ENCODE measurements at regions not wholly inside any gene's neighbourhood (a gene's known extent, or its start where the extent isn't known, plus 50 kb on each side); places are given as distances from the start of the nearest gene placed in this dataset.

- Histone ChIP-seq H3K9me3 (no peaks in the 10 kb centered on the region), H3K36me3 (ENCODE audit: control insufficient read depth in 2 of 2, extremely low read depth in 1 of 2, insufficient read depth in 1 of 2, low read length in 1 of 2) (no peaks in the 10 kb centered on the region), H3K27ac (ENCODE audit: low read length) (no peak overlapping the region), H3K27me3 (replicated peaks in 1 of 2; ENCODE audit: control insufficient read depth in 2 of 2, extremely low read depth in 1 of 2, insufficient read depth in 2 of 2, low read length in 1 of 2) (no peaks in the 10 kb centered on the region), H3K4me1 (ENCODE audit: control insufficient read depth in 1 of 2, extremely low read depth in 1 of 2, insufficient read depth in 2 of 2, low read length in 2 of 2) (no peaks in the 10 kb centered on the region), H3K4me3 (ENCODE audit: control insufficient read depth in 1 of 2, extremely low read depth in 1 of 2, low read length in 1 of 2) (no peak overlapping the region)
- ATAC-seq (replicated peaks in 1 of 4): no peak
- no CpG with 5 or more reads among the region's 7 CpGs for WGBS (ENCODE audit: insufficient coverage)
- CTCF ChIA-PET: no interaction called here
- DNase-seq: no peak
- Mint-ChIP-seq H3K4me1 (no peaks in the 10 kb centered on the region), H3K4me3 (no peak overlapping the region), H3K27ac (no peak overlapping the region), H3K36me3 (no peaks in the 10 kb centered on the region), H3K27me3 (peaks cover 15 to 18% of the 10 kb centered on the region in 2 donors), H3K9me3 (no peaks in the 10 kb centered on the region)
- POLR2A ChIA-PET: no interaction called here
Observed at GRCh38 chr13:76519685-76520084, 366.5 kb downstream of the KCTD12 start.

GRCh38 chr13:76516586-76516985, 369.6 kb downstream of the KCTD12 start:
- Histone ChIP-seq H3K27me3 (replicated peaks in 1 of 2; ENCODE audit: control insufficient read depth in 2 of 2, extremely low read depth in 1 of 2, insufficient read depth in 2 of 2, low read length in 1 of 2) (no peaks in the 10 kb centered on the region), H3K36me3 (ENCODE audit: control insufficient read depth in 2 of 2, extremely low read depth in 1 of 2, insufficient read depth in 1 of 2, low read length in 1 of 2) (no peaks in the 10 kb centered on the region), H3K4me3 (ENCODE audit: control insufficient read depth in 1 of 2, extremely low read depth in 1 of 2, low read length in 1 of 2) (no peak overlapping the region), H3K4me1 (ENCODE audit: control insufficient read depth in 1 of 2, extremely low read depth in 1 of 2, insufficient read depth in 2 of 2, low read length in 2 of 2) (no peaks in the 10 kb centered on the region), H3K27ac (ENCODE audit: low read length) (no peak overlapping the region), H3K9me3 (no peaks in the 10 kb centered on the region)
- ATAC-seq (replicated peaks in 1 of 4) (no peak), DNase-seq (no peak)
- H3K9me3 Mint-ChIP-seq: no peaks in the 10 kb centered on the region
- ChIA-PET CTCF (no interaction called here), POLR2A (no interaction called here)
- no peaks in the 10 kb centered on the region for H3K36me3 Mint-ChIP-seq
- H3K27me3 Mint-ChIP-seq: peaks cover 17 to 23% of the 10 kb centered on the region in 2 donors
- H3K27ac Mint-ChIP-seq: no peak overlapping the region
- H3K4me3 Mint-ChIP-seq: no peak overlapping the region
- H3K4me1 Mint-ChIP-seq: no peaks in the 10 kb centered on the region

- Histone ChIP-seq H3K4me3 (ENCODE audit: control insufficient read depth in 1 of 2, extremely low read depth in 1 of 2, low read length in 1 of 2) (no peak overlapping the region), H3K36me3 (ENCODE audit: control insufficient read depth in 2 of 2, extremely low read depth in 1 of 2, insufficient read depth in 1 of 2, low read length in 1 of 2) (no peaks in the 10 kb centered on the region), H3K9me3 (no peaks in the 10 kb centered on the region), H3K4me1 (ENCODE audit: control insufficient read depth in 1 of 2, extremely low read depth in 1 of 2, insufficient read depth in 2 of 2, low read length in 2 of 2) (no peaks in the 10 kb centered on the region), H3K27ac (ENCODE audit: low read length) (no peak overlapping the region), H3K27me3 (replicated peaks in 1 of 2; ENCODE audit: control insufficient read depth in 2 of 2, extremely low read depth in 1 of 2, insufficient read depth in 2 of 2, low read length in 1 of 2) (no peaks in the 10 kb centered on the region)
- WGBS (ENCODE audit: insufficient coverage): 88% methylated on average over 1 of the region's 1 CpG
- Mint-ChIP-seq H3K9me3 (no peaks in the 10 kb centered on the region), H3K4me3 (no peak overlapping the region), H3K27ac (no peak overlapping the region), H3K4me1 (no peaks in the 10 kb centered on the region), H3K27me3 (peaks cover 17 to 23% of the 10 kb centered on the region in 2 donors), H3K36me3 (no peaks in the 10 kb centered on the region)
- DNase-seq (no peak), ATAC-seq (replicated peaks in 1 of 4) (no peak)
- ChIA-PET CTCF (no interaction called here), POLR2A (no interaction called here)
Observed at GRCh38 chr13:76516013-76516412, 370.2 kb downstream of the KCTD12 start.

GRCh38 chr13:76512721-76513145, 373.5 kb downstream of the KCTD12 start:
- H3K4me3 ChIP-seq (ENCODE audit: control insufficient read depth in 1 of 2, extremely low read depth in 1 of 2, low read length in 1 of 2): no peak overlapping the region
- peaks cover 12 to 18% of the 10 kb centered on the region in 2 donors for H3K27me3 Mint-ChIP-seq
- H3K4me1 ChIP-seq (ENCODE audit: control insufficient read depth in 1 of 2, extremely low read depth in 1 of 2, insufficient read depth in 2 of 2, low read length in 2 of 2): no peaks in the 10 kb centered on the region
- no peaks in the 10 kb centered on the region for H3K36me3 Mint-ChIP-seq
- CTCF ChIA-PET: interaction anchor here (0.6 to 0.7 kb wide), 2 partner anchors 408 to 635 kb away, joined by 3 read pairs; no protein-coding TSS in a partner anchor
- no CpG with 5 or more reads among the region's 1 CpG for WGBS (ENCODE audit: insufficient coverage)
- no peaks in the 10 kb centered on the region for H3K27me3 ChIP-seq (replicated peaks in 1 of 2; ENCODE audit: control insufficient read depth in 2 of 2, extremely low read depth in 1 of 2, insufficient read depth in 2 of 2, low read length in 1 of 2)
- no peak overlapping the region for H3K4me3 Mint-ChIP-seq
- H3K27ac ChIP-seq (ENCODE audit: low read length): no peak overlapping the region
- ATAC-seq (replicated peaks in 1 of 4) (no peak), DNase-seq (no peak)
- H3K36me3 ChIP-seq (ENCODE audit: control insufficient read depth in 2 of 2, extremely low read depth in 1 of 2, insufficient read depth in 1 of 2, low read length in 1 of 2): no peaks in the 10 kb centered on the region
- H3K4me1 Mint-ChIP-seq: no peaks in the 10 kb centered on the region
- POLR2A ChIA-PET: no interaction called here
- H3K9me3 ChIP-seq: no peaks in the 10 kb centered on the region
- H3K27ac Mint-ChIP-seq: no peak overlapping the region
- H3K9me3 Mint-ChIP-seq: no peaks in the 10 kb centered on the region

GRCh38 chr13:76505437-76505836, 380.8 kb downstream of the KCTD12 start:
- Mint-ChIP-seq H3K4me1 (no peaks in the 10 kb centered on the region), H3K36me3 (no peaks in the 10 kb centered on the region)
- CTCF ChIA-PET: no interaction called here

GRCh38 chr13:76503766-76504165, 382.4 kb downstream of the KCTD12 start:
- no peak for DNase-seq
- ATAC-seq (replicated peaks in 1 of 4): no peak
- CTCF ChIA-PET: interaction anchor here in 1 of 2 donors (0.6 to 0.7 kb wide), 3 partner anchors 15 to 612 kb away, joined by 3 to 7 read pairs (median 5); no protein-coding TSS in a partner anchor

More at GRCh38 chr13:76505437-76505836, 380.8 kb downstream of the KCTD12 start:
- ATAC-seq (replicated peaks in 1 of 4): no peak
- no peaks in the 10 kb centered on the region for H3K36me3 ChIP-seq (ENCODE audit: control insufficient read depth in 2 of 2, extremely low read depth in 1 of 2, insufficient read depth in 1 of 2, low read length in 1 of 2)
- H3K27ac ChIP-seq (ENCODE audit: low read length): no peak overlapping the region
- 67% methylated on average over 2 of the region's 3 CpGs for WGBS (ENCODE audit: insufficient coverage)
- no peak for DNase-seq
- no peaks in the 10 kb centered on the region for H3K27me3 ChIP-seq (replicated peaks in 1 of 2; ENCODE audit: control insufficient read depth in 2 of 2, extremely low read depth in 1 of 2, insufficient read depth in 2 of 2, low read length in 1 of 2)
- H3K4me3 ChIP-seq (ENCODE audit: control insufficient read depth in 1 of 2, extremely low read depth in 1 of 2, low read length in 1 of 2): no peak overlapping the region
- no peaks in the 10 kb centered on the region for H3K4me1 ChIP-seq (ENCODE audit: control insufficient read depth in 1 of 2, extremely low read depth in 1 of 2, insufficient read depth in 2 of 2, low read length in 2 of 2)
- no peaks in the 10 kb centered on the region for H3K9me3 ChIP-seq
- H3K4me3 Mint-ChIP-seq: no peak overlapping the region
- H3K9me3 Mint-ChIP-seq: no peaks in the 10 kb centered on the region
- H3K27ac Mint-ChIP-seq: no peak overlapping the region
- POLR2A ChIA-PET: no interaction called here
- peaks cover 3 to 8% of the 10 kb centered on the region in 2 donors for H3K27me3 Mint-ChIP-seq

GRCh38 chr13:76503291-76503690, 382.9 kb downstream of the KCTD12 start:
- CTCF ChIA-PET: interaction anchor here in 1 of 2 donors (0.6 kb wide), 1 partner anchor 14 kb away, joined by 5 read pairs; no protein-coding TSS in a partner anchor

More at GRCh38 chr13:76503766-76504165, 382.4 kb downstream of the KCTD12 start:
- no peaks in the 10 kb centered on the region for H3K36me3 ChIP-seq (ENCODE audit: control insufficient read depth in 2 of 2, extremely low read depth in 1 of 2, insufficient read depth in 1 of 2, low read length in 1 of 2)
- no peaks in the 10 kb centered on the region for H3K4me1 Mint-ChIP-seq
- no peak overlapping the region for H3K4me3 ChIP-seq (ENCODE audit: control insufficient read depth in 1 of 2, extremely low read depth in 1 of 2, low read length in 1 of 2)
- no peaks in the 10 kb centered on the region for H3K9me3 ChIP-seq
- WGBS (ENCODE audit: insufficient coverage): 28% methylated on average over 4 of the region's 5 CpGs
- no peaks in the 10 kb centered on the region for H3K4me1 ChIP-seq (ENCODE audit: control insufficient read depth in 1 of 2, extremely low read depth in 1 of 2, insufficient read depth in 2 of 2, low read length in 2 of 2)
- no peak overlapping the region for H3K27ac Mint-ChIP-seq
- H3K27ac ChIP-seq (ENCODE audit: low read length): no peak overlapping the region
- POLR2A ChIA-PET: interaction anchor here in 1 of 2 donors (0.6 kb wide), 1 partner anchor 176 kb away, joined by 3 read pairs; no protein-coding TSS in a partner anchor
- no peaks in the 10 kb centered on the region for H3K27me3 ChIP-seq (replicated peaks in 1 of 2; ENCODE audit: control insufficient read depth in 2 of 2, extremely low read depth in 1 of 2, insufficient read depth in 2 of 2, low read length in 1 of 2)
- no peak overlapping the region for H3K4me3 Mint-ChIP-seq
- H3K9me3 Mint-ChIP-seq: no peaks in the 10 kb centered on the region
- H3K27me3 Mint-ChIP-seq: peaks cover 3 to 8% of the 10 kb centered on the region in 2 donors
- H3K36me3 Mint-ChIP-seq: no peaks in the 10 kb centered on the region

More at GRCh38 chr13:76503291-76503690, 382.9 kb downstream of the KCTD12 start:
- Mint-ChIP-seq H3K9me3 (no peaks in the 10 kb centered on the region), H3K4me1 (no peaks in the 10 kb centered on the region), H3K4me3 (no peak overlapping the region), H3K36me3 (no peaks in the 10 kb centered on the region), H3K27ac (no peak overlapping the region), H3K27me3 (peaks cover 3 to 8% of the 10 kb centered on the region in 2 donors)
- ATAC-seq (replicated peaks in 1 of 4): no peak
- WGBS (ENCODE audit: insufficient coverage): 57% methylated on average over 1 of the region's 1 CpG
- no peaks in the 10 kb centered on the region for H3K36me3 ChIP-seq (ENCODE audit: control insufficient read depth in 2 of 2, extremely low read depth in 1 of 2, insufficient read depth in 1 of 2, low read length in 1 of 2)
- H3K27ac ChIP-seq (ENCODE audit: low read length): no peak overlapping the region
- H3K4me3 ChIP-seq (ENCODE audit: control insufficient read depth in 1 of 2, extremely low read depth in 1 of 2, low read length in 1 of 2): no peak overlapping the region
- POLR2A ChIA-PET: no interaction called here
- H3K9me3 ChIP-seq: no peaks in the 10 kb centered on the region
- H3K4me1 ChIP-seq (ENCODE audit: control insufficient read depth in 1 of 2, extremely low read depth in 1 of 2, insufficient read depth in 2 of 2, low read length in 2 of 2): no peaks in the 10 kb centered on the region
- H3K27me3 ChIP-seq (replicated peaks in 1 of 2; ENCODE audit: control insufficient read depth in 2 of 2, extremely low read depth in 1 of 2, insufficient read depth in 2 of 2, low read length in 1 of 2): no peaks in the 10 kb centered on the region
- DNase-seq: no peak
